EL (cell line): ENCODE measurements at regions not wholly inside any gene's neighbourhood (a gene's known extent, or its start where the extent isn't known, plus 50 kb on each side); places are given as distances from the start of the nearest gene placed in this dataset.

Experiments
- DNase-seq: peaks from one replicate; pipeline ENCODE4 v3.0.0-alpha.2; 2016

DNA sequence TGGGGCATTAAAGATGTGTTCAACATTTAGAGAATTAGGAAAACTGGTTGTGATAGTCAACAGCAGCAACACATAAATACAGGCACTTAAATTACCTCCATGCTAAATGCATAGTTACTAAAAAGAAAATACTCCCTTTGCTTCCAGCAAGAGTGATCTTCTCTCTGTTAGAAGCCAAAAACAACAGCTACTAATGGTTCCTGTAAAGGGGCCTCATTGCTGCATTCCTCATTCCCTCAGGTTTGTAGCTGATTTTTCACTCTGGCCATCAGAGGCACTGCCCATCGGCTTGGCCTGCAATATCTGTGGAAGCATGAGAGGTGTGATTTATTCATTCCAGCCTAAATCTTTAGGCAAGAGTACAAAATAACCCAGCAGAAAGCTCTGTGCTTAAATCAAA is 466.0 kb upstream of the ADAMTS16 start:
- DNase-seq, result no peak

DNA sequence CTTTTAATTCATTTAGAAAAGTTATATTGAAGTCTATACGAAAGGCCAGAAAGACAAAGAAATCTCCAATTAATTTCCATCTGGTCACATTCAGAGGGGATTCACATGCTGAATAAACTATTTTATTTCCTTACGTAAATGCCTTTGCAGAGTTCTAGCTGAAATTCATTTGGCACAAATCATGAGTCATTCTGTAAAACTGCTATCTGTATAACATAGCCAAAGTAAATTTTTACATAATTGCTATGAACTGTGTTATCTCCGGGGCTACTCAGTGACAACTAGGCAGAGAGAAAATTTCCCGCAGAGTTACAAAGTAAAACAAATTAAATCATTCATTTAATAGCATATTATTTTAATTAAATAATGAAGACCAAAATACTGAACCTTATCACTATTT is 463.2 kb upstream of the ADAMTS16 start:
- no peak for DNase-seq

DNA sequence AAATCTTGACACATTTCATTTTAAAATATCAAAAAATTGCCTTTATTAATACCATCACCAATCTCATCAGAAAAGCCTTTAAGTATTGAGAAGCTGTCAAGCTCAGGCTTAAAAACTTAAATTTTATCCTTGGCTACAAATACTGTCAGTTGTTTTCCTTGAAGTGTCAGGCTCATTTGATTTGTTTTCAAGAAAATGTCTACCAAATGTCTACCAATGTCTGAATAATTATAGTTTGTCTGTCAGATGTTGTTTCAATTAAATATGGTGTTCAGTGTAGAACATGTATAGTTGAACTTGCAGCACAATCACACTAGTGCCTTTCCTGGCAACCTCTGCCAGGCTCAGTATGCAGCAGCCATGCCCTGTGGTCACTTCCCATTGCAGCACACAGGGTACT is 455.2 kb upstream of the ADAMTS16 start:
- DNase-seq, result no peak

DNA sequence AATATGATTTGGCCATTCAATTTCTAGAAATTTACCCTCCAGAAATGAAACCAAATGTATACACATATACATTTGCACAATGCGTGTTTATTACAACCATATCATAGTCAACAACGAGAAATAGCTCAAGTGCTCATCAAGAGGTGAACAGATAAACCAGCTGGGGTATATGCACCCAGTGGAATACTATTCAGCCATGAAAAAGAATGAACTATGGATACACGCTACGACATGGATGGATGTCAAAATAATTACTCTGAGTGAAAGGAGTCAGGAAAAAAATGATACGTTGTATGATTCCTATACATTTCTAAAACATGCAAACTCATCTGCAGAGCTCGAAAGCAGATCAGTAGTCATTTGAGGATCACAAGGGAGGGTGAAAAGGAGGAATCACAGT is 441.5 kb upstream of the ADAMTS16 start:
- no peak for DNase-seq

DNA sequence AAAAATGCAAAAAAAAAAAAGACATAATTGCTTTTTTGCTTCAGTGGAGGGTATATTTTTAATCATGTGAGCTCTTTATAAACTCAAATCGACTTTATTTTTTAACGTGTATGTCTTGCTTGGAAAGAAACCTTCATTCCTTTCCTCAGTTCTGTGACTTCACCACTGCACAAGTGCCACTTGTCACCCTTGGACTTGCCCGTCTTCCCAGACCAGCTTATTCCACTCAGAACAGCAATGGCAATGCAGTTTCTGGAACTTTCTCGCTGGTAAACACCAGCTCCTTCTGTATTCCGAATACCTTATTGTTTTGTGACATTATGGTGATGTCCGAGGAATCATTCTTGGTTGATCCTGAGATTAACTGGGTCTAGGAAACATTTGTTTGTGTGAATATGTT is 440.5 kb upstream of the ADAMTS16 start:
- DNase-seq, result no peak

DNA sequence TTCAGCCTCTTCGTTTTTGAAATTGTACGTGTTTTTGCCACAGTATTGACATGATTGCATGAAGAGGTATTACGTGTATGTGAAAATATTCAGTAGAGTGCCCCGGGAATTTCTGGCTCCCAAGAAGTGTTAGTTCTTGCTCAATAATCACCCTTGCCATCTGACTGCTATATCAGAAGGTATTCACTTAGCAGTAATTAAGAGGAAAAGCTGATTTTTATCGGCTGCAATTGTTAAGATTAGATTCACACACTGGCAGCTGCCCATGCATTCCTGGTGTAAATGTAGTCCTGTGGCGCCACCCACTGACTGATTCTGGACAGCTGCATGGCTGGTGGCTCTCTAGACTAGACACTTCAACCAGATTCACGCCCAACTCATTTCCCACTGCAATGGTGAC is 440.1 kb upstream of the ADAMTS16 start:
- no peak for DNase-seq

DNA sequence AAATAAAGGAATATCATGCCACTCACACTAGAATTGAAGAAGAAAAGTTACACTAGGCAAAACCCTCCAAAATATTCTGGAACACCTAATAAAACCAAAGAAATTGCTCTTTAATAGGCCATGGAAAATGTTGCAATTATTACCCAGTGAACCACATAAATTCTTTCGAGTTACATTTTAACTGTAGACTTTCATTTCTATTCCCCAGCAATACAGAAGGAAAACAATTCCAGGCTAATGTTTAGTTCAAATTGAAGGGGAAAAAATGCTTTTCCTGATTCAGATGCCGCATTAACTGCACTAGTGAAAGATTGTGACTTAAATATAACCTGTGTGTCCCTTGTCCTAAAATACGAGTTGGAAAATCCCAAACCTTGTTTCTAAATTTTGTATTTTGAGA is 439.3 kb upstream of the ADAMTS16 start:
- no peak for DNase-seq

DNA sequence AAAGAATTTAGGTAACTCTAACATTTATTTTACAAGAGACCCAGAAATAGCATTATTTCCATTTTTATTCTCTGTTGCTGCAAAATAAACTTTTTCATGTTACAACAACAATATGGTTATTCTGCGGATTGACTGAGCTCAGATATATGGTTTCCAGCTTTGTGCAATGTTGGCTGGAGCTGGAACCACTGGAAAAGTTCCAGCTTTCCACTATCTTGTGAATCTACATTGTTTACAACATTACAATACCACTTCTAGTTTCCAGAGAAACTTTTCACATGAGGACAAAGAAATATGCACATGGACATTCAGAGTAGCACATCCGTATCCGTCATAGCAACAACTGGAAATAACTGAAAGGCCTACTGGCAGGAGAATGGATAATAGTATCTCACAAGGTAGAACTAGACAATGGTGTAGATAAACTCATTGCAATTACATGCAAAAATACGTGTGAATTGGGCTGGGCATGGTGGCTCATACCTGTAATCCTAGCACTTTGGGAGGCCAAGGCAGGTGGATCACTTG is 436.1 kb upstream of the ADAMTS16 start:
- DNase-seq, result no peak

DNA sequence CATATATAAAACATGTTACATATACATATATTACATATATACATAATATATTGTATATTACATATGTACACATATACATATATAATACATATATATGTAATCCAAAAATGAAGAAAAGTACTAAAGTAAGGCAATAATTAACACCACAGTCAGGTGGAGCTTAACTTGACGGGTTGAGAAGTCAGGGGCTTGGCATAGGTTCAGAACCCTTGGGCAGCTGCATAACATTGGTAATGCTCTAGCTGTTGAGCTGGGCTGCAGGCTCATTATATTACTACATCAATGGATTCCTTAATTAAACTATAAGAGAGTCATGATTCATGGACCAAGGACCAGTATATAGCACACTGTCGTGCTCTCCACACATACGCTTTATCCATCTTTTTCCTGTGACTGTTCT is 435.2 kb upstream of the ADAMTS16 start:
- DNase-seq, result no peak

DNA sequence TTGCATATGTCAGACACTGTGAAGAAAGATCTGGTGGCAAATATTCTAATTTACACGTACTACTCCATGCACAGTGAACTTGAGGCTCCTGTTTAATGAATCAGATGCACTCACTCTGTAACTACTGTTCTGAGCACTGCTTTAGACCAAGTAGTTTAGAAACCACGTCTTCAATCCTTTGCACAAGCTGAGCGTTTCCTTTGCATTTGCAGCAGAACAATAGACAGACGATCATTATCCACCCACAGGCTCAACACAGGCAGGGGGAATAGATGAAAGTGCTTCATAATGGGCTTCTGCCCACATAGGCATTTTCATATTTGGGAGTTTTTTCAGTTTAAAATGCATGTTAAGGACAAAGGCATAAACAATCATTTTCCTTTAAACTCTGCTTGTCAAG is 423.3 kb upstream of the ADAMTS16 start:
- no peak for DNase-seq

DNA sequence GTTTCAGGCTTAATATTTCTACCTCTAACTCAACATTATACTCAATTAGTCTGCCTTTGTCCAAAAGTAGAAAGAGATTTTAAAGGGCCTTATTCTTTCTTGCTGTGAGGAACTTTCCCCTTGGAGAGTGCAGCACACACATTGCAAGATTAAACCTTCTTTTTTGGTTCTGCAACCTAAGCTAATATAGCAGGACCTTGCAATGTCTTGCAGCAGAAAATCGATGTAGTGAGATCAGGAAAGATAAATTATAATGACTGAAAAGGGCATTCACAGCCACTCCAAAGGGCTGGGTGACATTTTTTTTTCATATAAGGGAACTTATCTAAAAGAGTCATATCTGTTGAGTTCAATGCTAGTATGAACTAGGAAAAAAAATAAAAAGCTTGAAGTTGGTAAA is 422.7 kb upstream of the ADAMTS16 start:
- no peak for DNase-seq

DNA sequence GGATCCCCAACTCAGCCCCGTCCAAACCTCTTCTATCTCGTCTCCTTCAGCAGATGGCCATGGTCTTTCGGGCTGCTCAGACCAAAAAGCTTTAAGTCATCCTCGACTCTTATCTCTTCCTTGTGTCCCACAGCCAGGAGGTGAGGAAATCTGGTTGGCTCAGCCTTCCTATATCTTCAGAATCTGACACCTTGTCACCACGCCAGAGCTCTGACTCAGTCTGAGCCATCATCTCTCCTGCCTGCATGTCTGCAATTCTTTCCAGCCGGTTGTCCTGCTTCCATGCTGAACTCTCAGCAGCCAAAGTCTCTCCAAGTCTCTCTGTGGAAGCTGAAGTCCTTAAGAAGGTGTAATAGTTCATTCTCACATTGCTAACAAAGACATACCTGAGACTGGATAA is 419.3 kb upstream of the ADAMTS16 start:
- no peak for DNase-seq

DNA sequence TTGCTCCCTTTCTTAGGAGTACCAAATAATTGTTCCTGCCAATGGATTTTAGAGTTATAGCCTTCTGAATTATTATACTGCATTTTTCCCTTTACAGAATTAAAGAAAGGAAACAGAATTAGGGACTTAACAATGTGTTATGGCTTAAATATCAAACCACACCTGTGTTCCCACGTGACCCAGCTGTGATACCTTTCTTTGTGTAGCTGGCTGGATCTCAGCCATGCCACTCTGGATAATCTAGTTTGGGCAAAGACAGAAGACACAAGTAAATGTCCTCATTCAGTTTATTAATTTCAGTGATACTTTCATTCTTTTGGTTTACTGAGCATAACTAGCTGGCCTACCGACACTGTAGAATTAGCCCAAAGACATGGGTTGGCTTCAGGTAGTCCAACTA is 417.2 kb upstream of the ADAMTS16 start:
- no peak for DNase-seq

DNA sequence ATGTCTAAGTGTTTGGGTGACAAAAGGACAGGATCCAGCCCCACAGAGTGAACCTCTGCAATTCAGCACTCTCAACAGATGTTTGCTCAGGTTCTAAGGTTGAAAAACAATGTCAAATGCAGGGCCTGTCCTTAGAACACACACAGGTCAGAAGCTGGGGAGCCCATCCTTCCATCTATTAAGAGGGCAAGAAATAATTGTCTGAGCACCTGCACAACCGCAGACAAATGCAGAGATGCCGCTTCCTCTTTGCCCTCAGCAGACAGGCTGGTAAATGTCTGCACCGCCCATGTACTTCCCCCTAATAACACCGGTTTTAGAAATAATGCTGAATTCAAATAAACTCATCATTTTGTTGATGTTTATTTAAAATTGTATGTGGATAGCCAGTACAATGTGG is 414.5 kb upstream of the ADAMTS16 start:
- no peak for DNase-seq

DNA sequence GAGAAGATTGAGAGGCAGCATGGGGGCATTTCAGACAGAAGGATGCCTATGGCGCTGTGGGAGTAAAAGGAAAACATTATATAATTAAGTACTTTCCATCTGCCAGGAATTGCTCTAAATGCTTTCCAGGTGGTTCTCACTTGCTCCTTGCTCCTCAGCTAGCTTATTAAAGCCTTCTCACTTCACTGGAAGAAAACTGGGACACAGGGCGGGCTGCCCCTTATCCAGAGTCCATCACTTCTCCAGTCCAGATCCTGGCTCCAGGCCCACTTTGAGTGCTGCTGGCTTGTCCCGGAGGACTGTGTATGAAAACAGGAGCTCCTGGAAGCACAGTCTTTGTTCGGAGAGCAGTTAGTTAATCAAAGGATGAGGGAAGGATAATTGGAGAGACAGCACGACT is 409.9 kb upstream of the ADAMTS16 start:
- DNase-seq, result no peak

DNA sequence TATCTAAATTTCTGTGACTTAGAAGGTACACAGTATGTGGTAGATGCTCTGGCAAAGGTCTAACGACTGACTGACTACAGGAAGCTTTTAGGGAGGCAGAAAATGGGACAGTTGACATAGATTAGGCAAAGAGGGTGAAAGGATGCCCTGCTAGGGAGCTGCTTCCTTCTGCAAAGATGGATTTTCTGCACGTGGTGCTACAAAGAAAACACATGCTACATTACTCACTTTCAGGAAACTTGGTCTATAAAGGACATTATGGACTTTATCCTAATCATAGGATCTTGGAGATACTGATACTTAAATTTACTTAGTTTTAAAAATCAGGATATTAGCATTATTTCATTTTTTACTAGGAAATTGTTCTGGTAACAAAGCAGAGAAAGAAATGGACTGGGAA is 405.8 kb upstream of the ADAMTS16 start:
- no peak for DNase-seq

DNA sequence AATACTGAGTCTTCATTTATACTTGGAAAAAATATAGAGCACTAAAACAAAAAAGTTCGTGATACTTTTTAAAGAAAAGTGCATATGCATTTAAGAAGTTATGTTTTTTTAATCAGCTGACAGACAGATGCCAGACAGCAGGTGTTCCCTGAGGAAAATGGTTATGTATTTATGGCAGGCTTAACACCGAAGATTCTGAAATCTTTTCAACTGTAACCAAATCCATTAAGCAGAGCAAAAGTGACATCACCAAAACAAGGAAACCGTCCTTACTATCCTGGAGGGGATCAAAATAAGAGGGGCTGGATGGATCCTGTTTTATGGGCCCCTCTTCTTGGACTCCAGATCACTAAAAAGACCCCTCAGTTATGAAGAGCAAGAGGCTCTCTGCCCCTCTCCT is 404.9 kb upstream of the ADAMTS16 start:
- no peak for DNase-seq

DNA sequence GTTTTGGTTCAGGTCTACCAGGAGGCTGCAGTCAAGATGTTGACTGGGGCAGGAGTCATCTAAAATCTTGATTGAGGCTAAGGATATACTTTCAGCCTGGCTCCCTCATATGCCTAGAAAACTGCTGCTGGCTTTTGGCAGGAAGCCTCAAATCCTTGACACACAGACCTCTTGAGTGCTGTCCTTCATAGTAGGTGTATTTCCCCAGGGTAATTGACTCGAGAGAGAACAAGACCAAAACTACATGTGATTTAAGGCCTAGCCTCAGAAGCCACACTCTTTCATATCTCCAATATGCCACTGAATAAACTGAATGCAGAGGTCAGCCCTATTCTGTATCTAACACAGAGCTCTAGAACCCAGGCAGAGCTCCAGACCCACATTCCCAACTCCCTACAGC is 402.3 kb upstream of the ADAMTS16 start:
- no peak for DNase-seq

DNA sequence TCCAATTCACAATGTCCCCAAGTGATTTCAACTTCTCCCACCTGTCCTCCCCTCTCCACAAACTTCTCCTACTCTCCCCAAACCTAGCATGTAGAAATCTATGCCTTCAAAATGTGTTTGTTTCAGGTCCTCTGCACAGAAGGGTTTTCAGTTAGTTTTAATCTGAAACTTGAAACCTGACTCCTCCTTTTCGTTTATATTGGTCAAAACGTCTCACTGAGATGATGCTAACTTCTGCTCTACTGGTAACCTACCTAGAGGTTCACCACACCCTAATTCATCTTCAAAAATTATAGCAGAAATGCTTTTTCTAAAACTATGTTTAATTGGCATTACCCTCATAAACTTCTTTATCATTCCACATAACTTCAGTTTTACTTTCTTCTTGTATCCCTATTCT is 401.8 kb upstream of the ADAMTS16 start:
- DNase-seq, result no peak

DNA sequence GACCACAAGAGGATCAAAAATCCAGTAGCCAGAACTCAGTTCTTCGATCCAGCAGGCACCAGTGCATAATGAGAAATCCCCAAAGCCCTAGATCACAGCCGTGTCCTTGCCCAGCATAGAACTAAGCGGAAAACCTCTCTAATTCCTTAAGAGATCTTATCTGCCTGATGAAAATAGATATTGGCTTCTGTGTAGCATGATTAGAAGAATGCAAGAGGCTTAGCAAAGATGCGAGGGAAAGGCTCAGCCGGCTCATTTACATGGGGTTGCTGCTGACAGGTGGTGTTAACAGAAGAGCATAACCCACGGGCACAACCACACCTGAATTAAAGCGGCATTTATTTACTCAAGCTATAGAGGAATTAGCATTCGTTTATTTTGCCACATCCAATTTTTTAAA is 400.0 kb upstream of the ADAMTS16 start:
- DNase-seq, result no peak

DNA sequence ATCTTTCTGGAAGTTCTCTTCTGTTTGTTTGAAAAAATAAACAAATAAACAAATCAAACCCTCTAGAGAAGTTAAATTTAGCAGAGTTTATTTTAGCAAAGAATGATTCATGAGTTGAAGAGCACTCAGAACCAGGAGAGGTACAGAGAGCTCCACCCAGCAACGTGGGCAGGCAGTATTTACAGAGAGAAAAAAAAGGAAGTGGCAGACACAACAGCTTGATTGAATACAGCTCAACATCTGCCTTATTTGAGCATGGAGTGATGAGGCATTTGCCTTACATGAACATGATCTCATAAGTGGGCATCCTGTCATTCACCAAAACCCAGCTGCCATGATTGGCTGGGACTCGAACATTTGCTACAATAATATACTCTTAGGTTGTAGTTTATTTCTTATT is 381.6 kb upstream of the ADAMTS16 start:
- no peak for DNase-seq

DNA sequence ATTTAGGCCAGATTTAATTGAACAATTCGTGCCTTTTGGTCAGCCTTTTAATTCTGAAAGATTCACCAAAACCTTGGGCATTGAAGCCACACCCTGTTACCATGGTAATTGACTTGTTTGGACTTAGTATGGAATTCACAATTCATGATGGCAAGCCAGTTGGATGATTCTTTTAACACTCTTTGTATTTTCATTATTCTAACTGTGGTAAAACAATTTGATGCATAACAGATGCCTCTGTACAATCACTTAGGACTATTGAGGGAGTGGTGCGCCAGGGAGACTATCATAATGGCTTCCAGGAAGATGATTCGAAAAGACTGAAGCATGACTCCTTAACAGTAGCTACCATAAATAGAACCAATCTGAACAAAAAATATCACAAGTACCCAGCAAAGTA is 381.1 kb upstream of the ADAMTS16 start:
- no peak for DNase-seq

DNA sequence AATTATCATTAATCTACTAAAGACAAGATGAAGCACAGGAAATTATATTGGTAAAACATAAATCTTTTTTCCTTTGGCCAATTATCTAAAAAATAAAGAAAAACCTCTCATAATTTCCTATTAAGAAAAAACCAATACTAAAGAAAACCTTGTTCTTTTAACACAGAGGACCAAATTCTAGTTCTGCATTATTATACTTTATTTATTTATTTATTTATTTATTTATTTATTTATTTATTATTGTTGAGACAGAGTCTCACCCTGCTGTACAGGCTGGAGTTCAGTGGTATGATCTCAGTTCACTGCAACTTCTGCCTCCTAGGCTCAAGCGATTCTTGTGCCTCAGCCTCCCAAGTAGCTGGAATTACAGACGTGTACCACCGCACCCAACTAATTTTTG is 377.8 kb upstream of the ADAMTS16 start:
- no peak for DNase-seq

DNA sequence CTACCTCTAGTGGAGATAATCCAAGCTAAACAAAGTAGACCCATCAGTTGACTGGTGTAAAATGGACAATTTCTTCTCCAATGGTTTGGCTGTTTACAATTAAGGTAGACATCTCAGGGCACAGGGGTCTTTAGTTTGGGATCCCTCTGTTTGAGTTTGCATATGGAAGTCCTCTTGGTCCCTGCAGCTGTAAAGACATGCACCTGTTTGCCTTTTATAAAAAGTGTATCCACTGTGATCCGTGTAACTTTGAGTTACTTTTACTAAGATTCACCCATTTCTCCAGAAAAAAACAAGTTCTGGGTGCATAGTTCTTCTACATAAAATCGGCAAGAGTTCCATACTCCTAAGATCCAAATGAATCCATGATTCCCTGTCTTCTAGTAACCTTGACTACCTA is 374.7 kb upstream of the ADAMTS16 start:
- no peak for DNase-seq

DNA sequence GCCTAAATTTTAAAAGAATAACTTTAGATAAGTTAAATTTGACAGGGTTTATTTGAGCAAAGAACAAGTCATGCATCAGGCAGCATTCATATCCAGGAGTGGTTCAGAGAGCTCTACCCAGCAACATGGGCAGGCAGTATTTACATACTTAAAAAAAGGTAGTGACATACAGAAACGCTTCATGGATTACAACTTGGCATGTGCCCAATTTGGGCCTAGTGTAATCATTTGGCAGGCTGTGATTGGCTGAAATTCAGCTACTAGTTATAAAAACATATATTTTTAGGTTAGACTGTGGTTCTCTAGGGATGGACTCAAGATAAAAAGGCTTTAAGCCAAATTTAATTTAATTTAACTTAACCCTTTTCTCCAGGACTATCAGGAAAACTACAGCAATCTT is 374.0 kb upstream of the ADAMTS16 start:
- DNase-seq, result no peak

DNA sequence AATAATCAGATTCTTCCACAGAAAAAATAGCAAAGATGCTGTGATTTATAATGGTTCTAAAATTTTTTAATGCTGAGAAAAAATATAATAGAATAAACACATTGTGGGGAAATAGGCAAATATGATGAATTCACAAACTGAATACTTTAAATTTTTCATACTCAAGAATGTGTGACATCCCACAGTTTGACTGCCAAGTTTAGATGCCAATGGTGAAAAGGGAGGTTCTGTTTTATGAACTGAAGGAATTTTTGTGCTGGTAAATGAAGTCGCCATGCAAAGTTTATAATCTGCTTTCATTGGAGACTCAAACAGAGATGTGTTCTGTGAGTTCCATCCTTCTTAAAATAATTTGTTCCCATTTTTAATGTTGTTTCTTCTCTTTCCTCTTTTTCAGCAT is 367.5 kb upstream of the ADAMTS16 start:
- no peak for DNase-seq
